ENCODE measurements at regions not wholly inside any gene's neighbourhood (a gene's known extent, or its start where the extent isn't known, plus 50 kb on each side); places are given as distances from the start of the nearest gene placed in this dataset.
"Not testable (repeated sequence)": the region's sequence is repeated elsewhere in the genome, so short reads cannot be mapped to it uniquely, and the experiment has no call there.

DNA sequence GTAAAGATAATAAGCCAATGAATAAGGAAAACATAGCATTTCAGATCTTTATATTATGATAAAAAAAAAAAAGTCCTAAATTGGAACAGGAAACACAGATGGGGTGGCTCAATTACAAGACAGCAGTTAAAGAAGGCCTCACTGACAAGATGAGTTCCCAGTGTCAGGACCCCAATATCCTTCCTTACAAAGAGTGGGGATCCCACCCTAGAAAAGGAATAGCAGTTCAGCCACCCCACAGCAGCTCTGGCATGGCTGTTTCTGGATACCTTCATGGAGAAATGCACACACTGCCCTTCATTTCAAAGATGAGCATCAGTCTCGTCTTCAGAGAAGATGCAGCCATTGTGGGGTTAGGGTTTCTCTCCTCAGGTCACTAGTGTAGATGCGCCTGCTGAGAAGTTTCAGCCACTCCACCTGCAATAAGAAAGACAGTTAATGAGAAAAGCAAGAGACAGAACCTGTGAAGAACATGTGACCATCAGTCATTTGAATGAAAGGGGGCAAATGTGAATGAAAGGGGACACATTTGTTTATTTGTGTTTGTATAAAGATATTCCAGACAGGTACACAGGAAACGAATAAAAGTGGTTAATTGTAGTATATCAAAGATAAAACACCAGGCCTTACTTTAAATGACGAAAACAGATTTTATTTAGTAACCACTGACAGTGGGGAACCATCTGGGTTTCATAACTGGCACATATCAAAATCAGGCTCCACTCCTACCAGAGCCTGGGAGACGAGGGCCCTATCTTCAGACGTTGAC, 121.3 kb upstream of the PRSS16 start:
- DNase-seq: no peak
- no peaks in the 10 kb centered on the region for H3K27me3 ChIP-seq (replicated peaks; ENCODE audit: insufficient read depth)
- H3K27ac ChIP-seq: peak overlapping the region; percentile 76
- H3K9me2 ChIP-seq (ENCODE audit: insufficient read depth): no peaks in the 10 kb centered on the region
- 86 to 91% methylated on average over 6 of the region's 6 CpGs for WGBS, 2 experiments (ENCODE audit: low coverage in 1 of 2, low lambda C conversion rate in 2 of 2, missing lambda C conversion rate in 2 of 2)
- H3K36me3 ChIP-seq (ENCODE audit: low read depth): no peaks in the 10 kb centered on the region
- H3K9me3 ChIP-seq (ENCODE audit: low read depth): no peaks in the 10 kb centered on the region
- peaks cover 16% of the 10 kb centered on the region for H3F3A ChIP-seq (ENCODE audit: insufficient read depth)
- no peaks in the 10 kb centered on the region for H4K20me1 ChIP-seq (ENCODE audit: insufficient read depth)
- peak overlapping the region; percentile 85 for H3K4me3 ChIP-seq
- peaks cover 12% of the 10 kb centered on the region; the same call in 1 of the 2 replicates for H3K4me1 ChIP-seq (ENCODE audit: insufficient read depth)
- peak overlapping the region; percentile 100 for H2AFZ ChIP-seq
- H3K79me2 ChIP-seq (ENCODE audit: insufficient read depth): 0 out of 2 replicates have a peak, but pooled peaks cover 7% of the 10 kb centered on the region
- H3K4me2 ChIP-seq (ENCODE audit: unreplicated experiment): peak overlapping the region; percentile 85
- peak overlapping the region; percentile 82 for H3K9ac ChIP-seq
- TF ChIP-seq EZH2 (IDR thresholded peaks at IDR 0.05; ENCODE audit: insufficient read depth, poor library complexity, severe bottlenecking): no peak
- TF ChIP-seq EZH2phosphoT487 (IDR thresholded peaks at IDR 0.05; ENCODE audit: insufficient read depth, low read depth): no peak
- in situ Hi-C loops (cut with MboI): loop anchor here (25.0 kb wide), 3 partner anchors 814 to 1089 kb away; a partner anchor contains a TSS

DNA sequence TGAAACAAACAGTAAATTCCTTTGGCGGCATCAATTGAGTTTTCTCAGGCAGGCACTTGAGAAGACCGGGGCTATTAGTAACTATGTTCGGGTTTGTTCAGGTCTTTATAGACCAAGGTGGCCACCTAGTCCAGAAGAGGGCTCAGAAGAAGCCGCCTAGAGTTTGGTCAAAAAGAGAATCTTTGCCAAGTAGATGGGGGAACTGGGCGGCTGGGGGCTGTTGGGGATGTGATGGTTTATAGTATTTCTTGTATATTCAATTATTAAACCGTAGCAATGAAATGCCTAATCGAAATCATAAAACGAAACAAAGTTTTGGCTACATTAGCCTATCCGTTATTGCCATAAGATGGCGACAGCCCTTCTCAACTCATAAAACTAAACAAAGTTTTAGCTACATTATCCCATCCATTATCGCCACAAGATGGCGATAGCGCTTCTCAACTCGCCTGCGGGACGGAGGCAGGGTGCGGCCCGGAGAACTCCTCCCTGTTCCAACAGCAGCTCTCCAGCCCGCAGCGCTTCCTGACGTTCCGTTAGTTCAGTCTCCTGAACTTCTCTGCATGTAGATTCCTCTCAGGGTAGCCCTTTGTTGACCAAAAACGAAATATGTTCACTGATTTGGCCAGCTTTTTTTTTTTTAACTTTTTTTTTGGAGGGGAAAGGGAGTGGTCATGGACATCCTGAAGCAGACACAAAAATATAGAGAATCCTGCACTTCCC, 120.5 kb upstream of the PRSS16 start:
- no peaks in the 10 kb centered on the region for H3K9me3 ChIP-seq (ENCODE audit: low read depth)
- H3K27me3 ChIP-seq (replicated peaks; ENCODE audit: insufficient read depth): no peaks in the 10 kb centered on the region
- no peaks in the 10 kb centered on the region for H3K36me3 ChIP-seq (ENCODE audit: low read depth)
- peak overlapping the region; percentile 82 for H3K9ac ChIP-seq
- TF ChIP-seq EZH2phosphoT487 (IDR thresholded peaks at IDR 0.05; ENCODE audit: insufficient read depth, low read depth): no peak
- TF ChIP-seq EZH2 (IDR thresholded peaks at IDR 0.05; ENCODE audit: insufficient read depth, poor library complexity, severe bottlenecking): no peak
- in situ Hi-C loops (cut with MboI): loop anchor here (25.0 kb wide), 3 partner anchors 815 to 1090 kb away; a partner anchor contains a TSS
- H3K27ac ChIP-seq: peak overlapping the region; percentile 76
- H3K4me2 ChIP-seq (ENCODE audit: unreplicated experiment): peak overlapping the region; percentile 85
- H2AFZ ChIP-seq: peak overlapping the region; percentile 100
- H3F3A ChIP-seq (ENCODE audit: insufficient read depth): peaks cover 23% of the 10 kb centered on the region
- H3K9me2 ChIP-seq (ENCODE audit: insufficient read depth): no peaks in the 10 kb centered on the region
- peak overlapping the region; percentile 85 for H3K4me3 ChIP-seq
- no peaks in the 10 kb centered on the region for H4K20me1 ChIP-seq (ENCODE audit: insufficient read depth)
- H3K79me2 ChIP-seq (ENCODE audit: insufficient read depth): 0 out of 2 replicates have a peak, but pooled peaks cover 7% of the 10 kb centered on the region
- WGBS, 2 experiments (ENCODE audit: low coverage in 1 of 2, low lambda C conversion rate in 2 of 2, missing lambda C conversion rate in 2 of 2): 21% methylated on average over 23 of the region's 23 CpGs
- peak; percentile 96 for DNase-seq
- peaks cover 12% of the 10 kb centered on the region; the same call in 1 of the 2 replicates for H3K4me1 ChIP-seq (ENCODE audit: insufficient read depth)

DNA sequence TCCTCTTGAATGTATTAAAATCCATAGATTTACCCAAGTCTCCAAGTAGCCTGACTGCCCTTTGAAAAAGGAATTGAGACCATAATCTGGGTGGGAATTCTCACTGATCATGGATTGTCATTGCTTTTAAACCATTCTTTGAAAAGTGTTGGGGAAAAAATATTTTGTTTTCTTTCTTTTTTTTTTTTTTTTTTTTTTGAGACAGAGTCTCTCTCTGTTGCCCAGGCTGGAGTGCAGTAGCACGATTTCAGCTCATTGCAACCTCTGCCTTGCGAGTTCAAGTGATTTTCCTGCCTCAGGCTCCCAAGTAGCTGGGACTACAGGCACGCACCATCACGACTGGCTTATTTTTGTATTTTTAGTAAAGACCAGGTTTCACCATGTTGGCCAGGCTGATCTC, 119.6 kb upstream of the PRSS16 start:
- peak overlapping the region; percentile 85 for H3K4me3 ChIP-seq
- H2AFZ ChIP-seq: peak overlapping the region; percentile 100
- in situ Hi-C loops (cut with MboI): loop anchor here (25.0 kb wide), 3 partner anchors 816 to 1091 kb away; a partner anchor contains a TSS
- H3K79me2 ChIP-seq (ENCODE audit: insufficient read depth); DNase-seq; H3K9me3 ChIP-seq (ENCODE audit: low read depth); H3K27me3 ChIP-seq (replicated peaks; ENCODE audit: insufficient read depth); H3K36me3 ChIP-seq (ENCODE audit: low read depth); H3K9me2 ChIP-seq (ENCODE audit: insufficient read depth); H4K20me1 ChIP-seq (ENCODE audit: insufficient read depth): not testable (repeated sequence)
- peak overlapping the region; percentile 82 for H3K9ac ChIP-seq
- peak overlapping the region; percentile 85 for H3K4me2 ChIP-seq (ENCODE audit: unreplicated experiment)
- H3F3A ChIP-seq (ENCODE audit: insufficient read depth): peaks cover 29% of the 10 kb centered on the region
- 63 to 75% methylated on average over 4 of the region's 4 CpGs for WGBS, 2 experiments (ENCODE audit: low coverage in 1 of 2, low lambda C conversion rate in 2 of 2, missing lambda C conversion rate in 2 of 2)
- H3K4me1 ChIP-seq (ENCODE audit: insufficient read depth): peaks cover 12% of the 10 kb centered on the region; the same call in 1 of the 2 replicates
- H3K27ac ChIP-seq: peak overlapping the region; percentile 76

DNA sequence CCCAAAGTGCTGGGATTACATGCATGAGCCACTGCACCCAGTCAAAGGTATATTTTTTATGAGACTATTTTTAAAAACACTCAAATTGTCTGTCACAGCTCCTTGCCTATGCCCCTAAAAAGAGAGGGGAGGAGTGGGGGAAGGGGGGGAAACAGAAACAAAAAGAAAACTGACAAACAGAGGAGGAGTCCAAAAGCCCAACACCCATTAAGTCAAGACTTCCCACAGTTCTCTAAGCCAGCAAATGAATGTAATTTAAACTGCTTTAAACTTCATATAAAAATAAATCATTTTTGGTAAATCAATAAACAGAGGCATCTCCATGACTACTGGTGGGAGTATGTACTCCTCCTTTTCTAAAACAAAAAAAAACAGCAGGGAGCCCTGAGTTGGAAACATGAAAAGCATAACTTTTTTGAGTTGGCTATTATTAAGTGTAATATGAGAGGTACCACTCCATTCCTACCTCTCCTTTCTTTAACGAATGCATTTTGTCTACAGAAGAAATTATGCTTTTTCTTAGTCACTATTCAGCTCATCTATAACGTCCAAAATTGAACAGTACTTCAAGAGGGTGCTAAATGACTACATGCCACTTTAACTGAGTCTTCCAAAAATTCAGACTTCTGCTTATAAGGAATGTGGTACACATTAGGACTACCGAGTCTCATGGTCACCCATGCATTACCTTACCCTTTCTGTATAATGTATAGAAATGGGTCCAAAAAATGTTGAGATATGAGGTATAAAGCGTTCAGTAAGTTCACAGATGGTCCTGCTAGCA, 119.0 kb upstream of the PRSS16 start:
- no peak for TF ChIP-seq EZH2 (IDR thresholded peaks at IDR 0.05; ENCODE audit: insufficient read depth, poor library complexity, severe bottlenecking)

More for the DNA sequence above, 119.0 kb upstream of the PRSS16 start:
- Histone ChIP-seq H2AFZ (peak overlapping the region; percentile 100), H3F3A (ENCODE audit: insufficient read depth) (peaks cover 34% of the 10 kb centered on the region), H3K4me3 (no peak overlapping the region), H3K79me2 (ENCODE audit: insufficient read depth) (0 out of 2 replicates have a peak, but pooled peaks cover 7% of the 10 kb centered on the region), H4K20me1 (ENCODE audit: insufficient read depth) (no peaks in the 10 kb centered on the region), H3K9me3 (ENCODE audit: low read depth) (no peaks in the 10 kb centered on the region), H3K9ac (no peak overlapping the region), H3K27ac (no peak overlapping the region), H3K4me2 (ENCODE audit: unreplicated experiment) (no peak overlapping the region), H3K4me1 (ENCODE audit: insufficient read depth) (peaks cover 12% of the 10 kb centered on the region; the same call in 1 of the 2 replicates), H3K27me3 (replicated peaks; ENCODE audit: insufficient read depth) (no peaks in the 10 kb centered on the region), H3K36me3 (ENCODE audit: low read depth) (no peaks in the 10 kb centered on the region), H3K9me2 (ENCODE audit: insufficient read depth) (no peaks in the 10 kb centered on the region)
- no peak for DNase-seq
- in situ Hi-C loops (cut with MboI): loop anchor here (25.0 kb wide), 3 partner anchors 816 to 1091 kb away; a partner anchor contains a TSS
- 57 to 63% methylated on average over 4 of the region's 4 CpGs for WGBS, 2 experiments (ENCODE audit: low coverage in 1 of 2, low lambda C conversion rate in 2 of 2, missing lambda C conversion rate in 2 of 2)

Data from GM23248 (cell line).